ENCODE measurements at regions not wholly inside any gene's neighbourhood (a gene's known extent, or its start where the extent isn't known, plus 50 kb on each side); places are given as distances from the start of the nearest gene placed in this dataset.

DNA sequence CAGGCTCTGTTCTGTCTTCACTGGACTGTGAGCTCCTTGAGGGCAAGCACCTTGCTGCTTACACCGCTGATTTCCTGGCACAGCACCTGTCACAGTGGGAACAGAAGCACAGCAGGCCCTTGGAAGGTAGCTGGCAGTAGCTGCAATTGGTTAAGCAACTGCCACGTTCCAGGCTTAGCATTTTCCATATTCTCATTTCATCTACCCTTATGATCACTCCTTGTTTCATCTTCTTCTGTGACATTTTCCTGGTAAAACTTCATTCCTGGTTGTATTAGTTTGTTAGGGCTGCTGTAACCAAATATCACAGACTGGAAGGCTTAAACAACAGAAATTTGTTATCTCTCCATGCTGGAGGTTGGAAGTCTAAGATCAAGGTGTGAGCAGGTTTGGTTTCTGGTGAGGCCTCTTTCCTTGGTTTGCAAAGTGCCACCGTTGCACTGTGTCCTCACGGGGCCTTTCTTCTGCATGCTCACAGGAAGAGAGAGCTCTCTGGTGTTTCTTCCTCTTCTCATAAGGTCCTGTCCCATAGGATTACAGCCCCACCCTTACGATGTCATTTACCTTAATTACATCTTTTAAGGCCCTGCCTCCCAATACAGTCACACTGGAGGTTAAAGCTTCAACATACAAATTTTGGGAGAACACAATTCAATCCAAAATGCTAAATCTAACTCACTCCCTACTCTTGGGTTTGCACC lies 121.7 kb upstream of the CPSF6 start:
- TF ChIP-seq FOXP2 (optimal IDR thresholded peaks at IDR 0.05; ENCODE audit: control extremely low read depth, extremely low read length, insufficient read depth): no peak
- no peak for TF ChIP-seq EZH2 (IDR thresholded peaks at IDR 0.05)
- TF ChIP-seq POLR2AphosphoS5 (IDR thresholded peaks at IDR 0.05; ENCODE audit: borderline replicate concordance, low read depth, low read length): no peak
